Effector memory CD8-positive, alpha-beta T cell (primary cell): ENCODE measurements at regions not wholly inside any gene's neighbourhood (a gene's known extent, or its start where the extent isn't known, plus 50 kb on each side); places are given as distances from the start of the nearest gene placed in this dataset.
"Not testable (repeated sequence)": the region's sequence is repeated elsewhere in the genome, so short reads cannot be mapped to it uniquely, and the experiment has no call there.

ENCODE experiments used
- ATAC-seq: fragments of 150-1000 bp; cut with Tn5 transposase; replicated peaks from 2 replicates; pipeline ENCODE4 v1.10.0; 2021; ENCODE audit warnings: mild to moderate bottlenecking, moderate library complexity
- DNase-seq, 3 experiments: peaks; one replicate each; pipeline ENCODE4 v3.0.0; 2021
- H3K27ac Mint-ChIP-seq, 2 donors: one replicate each; pipeline ENCODE4 v1.8.0; 2022; ENCODE audit warnings: mild to moderate bottlenecking in 2 of 2, mixed read lengths in 2 of 2, moderate library complexity in 2 of 2
- H3K27me3 Mint-ChIP-seq, 2 donors: one replicate each; pipeline ENCODE4 v1.8.0; 2022; ENCODE audit warnings: mixed read lengths in 2 of 2
- H3K36me3 Mint-ChIP-seq: one replicate; pipeline ENCODE4 v1.8.0; 2022; ENCODE audit warnings: mild to moderate bottlenecking, moderate library complexity, mixed read lengths; ENCODE audit not compliant: insufficient read depth
- H3K4me1 Mint-ChIP-seq, 2 donors: one replicate each; pipeline ENCODE4 v1.8.0; 2022; ENCODE audit warnings: low read depth in 2 of 2, mixed read lengths in 2 of 2
- H3K4me3 Mint-ChIP-seq, 2 donors: one replicate each; pipeline ENCODE4 v1.8.0; 2022; ENCODE audit warnings: mild to moderate bottlenecking in 2 of 2, mixed read lengths in 2 of 2, moderate library complexity in 2 of 2
- H3K9me3 Mint-ChIP-seq, 2 donors: one replicate each; pipeline ENCODE4 v1.8.0; 2022; ENCODE audit warnings: mixed read lengths in 2 of 2

DNA sequence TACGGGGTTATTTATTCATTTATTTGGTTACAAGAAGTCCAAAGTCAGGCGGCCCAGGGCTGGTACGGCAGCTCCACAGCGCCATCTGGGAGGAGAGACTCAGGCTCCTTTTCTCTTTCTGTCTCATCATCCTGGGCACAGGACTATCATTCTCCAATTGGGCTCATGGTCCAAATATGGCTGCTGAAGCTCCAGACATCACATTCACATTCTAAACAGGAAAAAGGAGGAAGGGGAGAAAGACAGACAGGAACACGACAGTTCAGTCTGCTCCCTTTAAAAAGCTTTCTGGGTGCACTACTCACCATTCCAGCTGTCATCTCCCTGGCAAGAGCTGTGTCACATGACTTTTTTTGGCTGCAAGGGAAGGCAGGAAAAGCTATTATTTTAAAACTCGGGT is 74.4 kb upstream of the PDZD8 start:
- H3K27ac Mint-ChIP-seq, result no peak overlapping the region
- ATAC-seq (no peak), DNase-seq (no peak)
- peaks cover 66 to 74% of the 10 kb centered on the region in 2 donors for H3K27me3 Mint-ChIP-seq
- H3K4me3 Mint-ChIP-seq, result no peak overlapping the region
- H3K4me1 Mint-ChIP-seq, result peaks cover 0 to 5% of the 10 kb centered on the region in 2 donors
- peaks cover 15 to 26% of the 10 kb centered on the region in 2 donors for H3K9me3 Mint-ChIP-seq
- H3K36me3 Mint-ChIP-seq, result no peaks in the 10 kb centered on the region

DNA sequence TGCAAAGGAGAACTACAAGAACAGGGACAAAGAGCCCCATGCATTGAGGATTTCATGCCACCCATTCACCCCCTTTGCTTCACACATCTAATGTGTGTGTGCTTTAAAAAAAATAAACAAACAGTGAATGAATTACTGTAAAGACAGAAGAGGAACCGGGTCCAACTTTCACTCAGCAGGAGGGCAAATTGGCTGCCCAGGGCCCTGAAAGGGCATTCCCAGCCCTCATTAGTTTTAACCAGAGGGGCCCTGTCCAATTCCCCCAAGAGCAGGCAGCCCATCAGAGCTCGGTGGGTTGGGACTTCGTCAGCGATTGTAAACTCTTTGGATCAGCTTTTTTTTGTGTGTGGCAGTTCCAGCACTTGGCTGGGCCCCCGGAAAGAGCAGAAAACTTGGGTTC is 73.6 kb upstream of the PDZD8 start:
- H3K27me3 Mint-ChIP-seq, result peaks cover 59 to 68% of the 10 kb centered on the region in 2 donors
- H3K9me3 Mint-ChIP-seq, result peaks cover 15 to 26% of the 10 kb centered on the region in 2 donors
- DNase-seq (no peak), ATAC-seq (no peak)
- no peak overlapping the region for H3K4me3 Mint-ChIP-seq
- no peak overlapping the region for H3K27ac Mint-ChIP-seq
- H3K36me3 Mint-ChIP-seq, result no peaks in the 10 kb centered on the region
- no peaks in the 10 kb centered on the region for H3K4me1 Mint-ChIP-seq

DNA sequence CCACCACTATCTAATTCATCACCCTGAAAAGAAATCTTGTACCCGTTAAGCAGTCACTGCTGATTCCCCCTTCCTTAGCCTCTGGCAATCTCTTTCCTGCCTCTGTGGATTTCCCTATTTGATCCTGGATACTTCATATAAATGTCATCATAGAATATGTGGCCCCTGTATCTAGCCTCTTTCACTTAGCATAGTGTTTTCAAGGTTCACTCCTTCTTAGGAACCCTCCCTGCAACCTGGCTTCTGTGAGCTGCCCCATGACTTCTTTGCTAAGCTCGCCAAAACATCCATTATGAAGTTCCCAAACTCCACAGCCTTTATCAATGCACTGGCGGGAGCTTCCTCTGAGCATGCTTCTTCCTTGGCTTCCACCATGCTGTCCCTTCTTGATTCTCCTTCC is 70.8 kb upstream of the PDZD8 start:
- DNase-seq, result no peak
- Mint-ChIP-seq H3K36me3 (no peaks in the 10 kb centered on the region), H3K9me3 (peaks cover 11 to 26% of the 10 kb centered on the region in 2 donors), H3K4me3 (no peak overlapping the region), H3K4me1 (peaks cover 0 to 4% of the 10 kb centered on the region in 2 donors), H3K27me3 (peaks cover 52 to 72% of the 10 kb centered on the region in 2 donors), H3K27ac (no peak overlapping the region)
- no peak for ATAC-seq

DNA sequence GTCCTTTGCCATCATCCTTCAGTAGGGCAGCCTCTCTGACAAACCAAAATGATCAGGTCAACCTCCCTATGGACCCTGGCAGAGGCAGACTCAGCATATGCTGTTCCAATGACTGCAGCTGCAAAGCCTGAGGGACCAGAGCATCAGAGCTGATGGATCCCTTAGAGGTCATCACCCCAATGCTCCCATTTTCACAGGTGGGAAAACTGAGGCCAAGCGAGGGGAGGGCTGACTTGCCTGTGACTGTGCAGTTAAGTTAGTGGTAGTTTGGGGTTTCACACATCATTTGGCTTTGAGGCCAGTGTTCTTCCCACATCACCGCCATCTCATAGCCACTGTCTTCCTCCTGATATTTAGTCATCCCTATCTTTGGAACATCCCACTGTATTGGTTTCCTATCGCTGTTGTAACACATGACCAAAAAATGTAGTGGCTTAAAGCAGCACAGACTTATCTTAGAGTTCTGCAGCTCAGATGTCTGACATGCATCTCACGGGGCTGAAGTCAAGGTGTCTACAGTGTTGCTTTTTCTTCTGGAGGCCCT is 69.3 kb upstream of the PDZD8 start:
- H3K27ac Mint-ChIP-seq, result no peak overlapping the region
- DNase-seq (no peak), ATAC-seq (no peak)
- H3K27me3 Mint-ChIP-seq, result peaks cover 49 to 72% of the 10 kb centered on the region in 2 donors
- H3K36me3 Mint-ChIP-seq, result no peaks in the 10 kb centered on the region
- H3K9me3 Mint-ChIP-seq, result peaks cover 11 to 26% of the 10 kb centered on the region in 2 donors
- H3K4me1 Mint-ChIP-seq, result peaks cover 0 to 4% of the 10 kb centered on the region in 2 donors
- H3K4me3 Mint-ChIP-seq, result no peak overlapping the region

DNA sequence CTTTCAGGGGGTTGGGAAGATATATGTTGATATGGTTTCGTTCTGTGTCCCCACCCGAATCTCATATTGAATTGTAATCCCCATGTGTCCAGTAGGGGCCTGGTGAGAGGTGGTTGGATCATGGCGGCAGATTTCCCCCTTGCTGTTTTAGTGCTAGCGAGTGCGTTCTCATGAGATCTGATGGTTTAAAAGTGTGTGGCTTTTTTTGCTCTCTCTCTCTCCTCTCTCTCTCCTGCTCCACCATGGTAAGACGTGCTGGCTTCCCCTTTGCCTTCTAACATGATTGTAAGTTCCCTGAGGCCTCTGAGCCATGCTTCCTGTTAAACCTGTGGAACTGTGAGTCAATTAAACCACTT is 68.4 kb upstream of the PDZD8 start:
- H3K36me3 Mint-ChIP-seq, result no peaks in the 10 kb centered on the region
- peaks cover 0 to 4% of the 10 kb centered on the region in 2 donors for H3K4me1 Mint-ChIP-seq
- ATAC-seq (no peak), DNase-seq (no peak)
- H3K27ac Mint-ChIP-seq, result no peak overlapping the region
- H3K4me3 Mint-ChIP-seq, result no peak overlapping the region
- H3K9me3 Mint-ChIP-seq, result peaks cover 11 to 26% of the 10 kb centered on the region in 2 donors
- peaks cover 52 to 77% of the 10 kb centered on the region in 2 donors for H3K27me3 Mint-ChIP-seq

DNA sequence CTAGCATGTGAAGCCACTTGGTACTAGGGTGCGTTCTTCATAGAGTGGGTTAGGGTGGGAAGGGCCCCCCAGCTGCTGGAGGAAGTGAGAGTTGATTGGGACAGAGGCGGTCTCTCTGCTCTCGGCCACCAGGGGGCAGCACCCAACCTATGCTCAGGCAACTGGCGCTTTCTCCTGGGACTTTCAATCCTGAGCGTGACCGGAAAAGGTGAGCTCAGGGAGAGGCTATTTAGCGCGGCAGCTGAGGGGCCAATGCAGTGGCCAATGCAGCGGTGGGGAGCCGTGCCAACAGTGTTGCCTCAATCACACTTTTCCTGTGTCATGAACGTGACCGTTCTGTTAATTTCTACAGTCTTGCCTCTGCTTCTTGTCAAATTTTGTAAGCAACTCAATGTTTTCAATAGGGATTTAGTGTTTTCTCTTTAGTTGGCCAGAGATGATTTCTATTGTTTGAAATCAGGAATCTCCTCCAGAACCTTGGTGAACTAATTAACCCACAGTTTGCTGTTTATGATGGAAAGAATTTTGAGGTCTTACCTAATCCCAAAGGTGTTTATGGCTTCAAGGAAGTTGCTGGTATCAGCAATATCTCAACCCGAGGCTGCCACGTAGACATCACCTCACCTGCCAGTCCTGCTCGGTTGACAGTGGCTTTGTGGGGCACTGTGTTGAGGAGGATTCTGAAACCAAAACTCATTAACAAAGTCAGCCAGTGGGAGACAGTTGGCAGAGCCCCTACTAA is 67.9 kb upstream of the PDZD8 start:
- Mint-ChIP-seq H3K9me3 (peaks cover 11 to 26% of the 10 kb centered on the region in 2 donors), H3K4me1 (peaks cover 0 to 4% of the 10 kb centered on the region in 2 donors), H3K27me3 (peaks cover 54 to 77% of the 10 kb centered on the region in 2 donors), H3K4me3 (peak overlapping the region in 1 of 2 donors; percentile 46), H3K36me3 (no peaks in the 10 kb centered on the region), H3K27ac (no peak overlapping the region)
- ATAC-seq (peak; percentile 59), DNase-seq (peak; percentile 46 to 51 (median 46))

DNA sequence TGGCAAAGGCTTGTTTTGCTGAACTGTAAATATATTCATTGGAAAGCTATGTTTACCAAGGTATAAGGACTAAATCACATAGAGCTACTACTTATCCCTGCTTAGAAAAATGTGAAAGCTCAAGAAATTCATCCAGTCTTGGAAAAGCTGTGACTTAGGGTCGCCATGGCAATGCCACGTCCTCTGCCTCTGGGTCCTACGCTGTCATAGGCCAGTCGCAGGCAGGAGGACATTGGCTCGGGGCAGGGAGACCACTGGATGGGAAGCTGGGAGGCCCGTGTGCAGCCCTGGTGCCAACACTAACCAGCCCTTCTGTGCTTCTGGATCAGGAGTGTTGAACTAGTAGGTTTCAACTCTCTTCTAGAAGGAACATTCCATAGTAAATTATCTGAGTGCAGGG is 67.3 kb upstream of the PDZD8 start:
- ATAC-seq (no peak), DNase-seq (no peak)
- Mint-ChIP-seq H3K4me1 (peaks cover 0 to 4% of the 10 kb centered on the region in 2 donors), H3K36me3 (no peaks in the 10 kb centered on the region), H3K27ac (no peak overlapping the region), H3K4me3 (no peak overlapping the region), H3K27me3 (peaks cover 56 to 73% of the 10 kb centered on the region in 2 donors), H3K9me3 (peaks cover 11 to 26% of the 10 kb centered on the region in 2 donors)

DNA sequence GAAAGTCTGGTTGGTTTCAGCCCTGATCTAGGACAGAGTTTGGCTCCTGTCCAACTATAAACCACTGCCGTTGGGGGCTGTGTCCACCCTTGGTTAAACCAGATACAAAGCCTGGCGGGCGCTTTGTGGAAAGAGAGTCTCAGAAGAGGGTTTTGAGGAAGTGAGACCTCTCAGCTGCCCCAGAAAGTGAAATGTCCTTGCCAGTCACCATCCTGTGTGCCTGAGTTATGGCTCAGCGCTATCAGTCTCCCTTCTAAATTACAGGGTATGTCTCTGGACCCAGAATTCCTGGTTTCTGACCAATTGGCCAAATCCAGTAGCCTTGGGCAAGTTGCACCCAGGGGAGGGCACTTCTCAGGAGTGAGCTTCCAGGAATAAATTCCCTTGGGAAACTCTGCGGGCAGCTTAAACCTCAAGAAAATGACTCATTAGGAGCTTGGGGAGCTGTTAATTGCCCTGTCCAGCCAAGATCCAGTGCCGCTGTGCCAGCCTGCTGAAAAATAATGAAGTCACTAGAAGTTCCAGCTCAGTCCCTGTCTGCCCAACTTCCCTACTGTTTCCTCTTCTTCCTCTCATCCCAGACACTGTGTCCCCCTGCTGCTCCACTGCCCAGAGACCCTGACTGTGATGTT is 66.7 kb upstream of the PDZD8 start:
- H3K36me3 Mint-ChIP-seq, result no peaks in the 10 kb centered on the region
- no peak for ATAC-seq
- no peak overlapping the region for H3K27ac Mint-ChIP-seq
- no peak for DNase-seq
- peaks cover 10 to 21% of the 10 kb centered on the region in 2 donors for H3K9me3 Mint-ChIP-seq
- H3K4me1 Mint-ChIP-seq, result peaks cover 0 to 4% of the 10 kb centered on the region in 2 donors
- H3K4me3 Mint-ChIP-seq, result no peak overlapping the region
- peaks cover 50 to 70% of the 10 kb centered on the region in 2 donors for H3K27me3 Mint-ChIP-seq

DNA sequence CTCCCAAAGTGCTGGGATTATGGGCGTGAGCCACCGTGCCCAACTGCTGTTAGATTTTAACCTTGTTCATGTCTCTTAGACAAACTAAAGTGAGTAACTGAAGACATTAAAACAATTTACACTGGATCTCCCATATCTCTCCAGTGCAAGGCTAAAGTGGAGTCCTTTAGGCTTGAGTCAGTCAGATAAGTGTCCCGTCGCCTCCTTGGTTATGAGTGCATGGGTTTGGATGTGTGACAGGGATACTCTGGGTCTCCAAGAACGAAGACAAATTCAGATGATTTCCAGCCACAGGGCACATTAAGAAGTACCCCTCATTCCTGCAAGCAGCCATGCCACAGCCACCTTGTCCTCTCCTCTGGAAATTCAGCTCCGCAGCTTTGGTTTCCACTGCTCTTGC is 66.1 kb upstream of the PDZD8 start:
- peaks cover 0 to 4% of the 10 kb centered on the region in 2 donors for H3K4me1 Mint-ChIP-seq
- no peak overlapping the region for H3K4me3 Mint-ChIP-seq
- DNase-seq (no peak), ATAC-seq (no peak)
- H3K9me3 Mint-ChIP-seq, result peaks cover 8 to 15% of the 10 kb centered on the region in 2 donors
- H3K36me3 Mint-ChIP-seq, result no peaks in the 10 kb centered on the region
- no peak overlapping the region for H3K27ac Mint-ChIP-seq
- H3K27me3 Mint-ChIP-seq, result peaks cover 44 to 70% of the 10 kb centered on the region in 2 donors

DNA sequence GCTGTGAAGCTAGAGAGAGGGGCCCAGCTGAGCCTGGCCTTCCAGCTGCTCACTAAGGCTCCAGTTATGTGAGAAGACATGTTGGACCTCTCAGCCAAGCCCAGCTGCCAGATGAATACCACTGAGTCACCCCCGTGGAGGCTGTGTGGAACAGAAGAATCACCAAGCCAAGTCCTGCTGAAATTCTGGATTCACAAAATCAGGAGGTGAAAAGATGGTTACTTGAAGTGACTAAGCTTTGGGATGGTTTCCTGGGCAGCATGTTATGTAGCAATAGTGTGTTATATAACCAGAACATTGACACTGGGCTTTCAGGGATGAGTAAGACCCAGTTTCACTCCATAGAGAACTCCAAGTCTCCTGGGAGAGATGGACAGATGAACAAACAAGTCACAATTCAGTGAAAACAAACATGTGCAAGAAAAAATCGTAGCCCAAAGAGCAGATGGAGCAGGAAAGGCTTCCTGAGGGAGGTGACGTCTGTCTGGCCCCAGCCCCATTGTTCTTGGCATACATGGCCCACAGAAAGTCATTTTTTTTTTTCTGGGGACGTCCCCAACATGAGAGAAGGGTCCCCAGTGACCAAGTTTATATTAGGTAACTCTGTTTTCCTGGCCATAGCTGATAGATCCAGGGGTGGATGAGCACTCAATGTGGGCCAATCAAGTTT is 64.1 kb upstream of the PDZD8 start:
- Mint-ChIP-seq H3K9me3 (no peaks in the 10 kb centered on the region), H3K27me3 (peaks cover 37 to 63% of the 10 kb centered on the region in 2 donors), H3K27ac (no peak overlapping the region), H3K4me3 (no peak overlapping the region), H3K36me3 (no peaks in the 10 kb centered on the region), H3K4me1 (peaks cover 0 to 4% of the 10 kb centered on the region in 2 donors)
- no peak for ATAC-seq
- no peak for DNase-seq

DNA sequence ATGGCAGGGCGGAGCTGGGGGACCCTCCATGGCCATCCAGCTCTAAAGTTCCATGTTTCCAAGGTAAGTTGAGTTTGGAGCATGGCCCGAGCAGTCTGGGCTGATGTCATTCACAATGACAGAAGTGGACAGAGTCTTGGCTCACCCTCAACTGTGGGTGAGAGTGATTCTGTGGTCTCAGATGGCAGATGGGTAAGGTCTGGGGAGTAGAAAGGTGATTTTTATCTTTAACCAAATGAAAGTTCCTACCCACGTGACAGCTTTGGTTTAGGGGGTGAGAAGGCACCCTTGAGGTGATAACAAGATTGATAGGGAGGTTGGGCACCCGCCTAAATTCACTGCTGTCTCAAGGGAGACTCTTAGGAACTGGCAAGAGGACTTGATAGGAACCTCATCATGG is 57.6 kb upstream of the PDZD8 start:
- H3K27me3 Mint-ChIP-seq, result peaks cover 37 to 49% of the 10 kb centered on the region in 2 donors
- H3K9me3 Mint-ChIP-seq, result no peaks in the 10 kb centered on the region
- DNase-seq (no peak), ATAC-seq (no peak)
- no peak overlapping the region for H3K4me3 Mint-ChIP-seq
- peaks cover 0 to 2% of the 10 kb centered on the region in 2 donors for H3K4me1 Mint-ChIP-seq
- H3K27ac Mint-ChIP-seq, result no peak overlapping the region
- H3K36me3 Mint-ChIP-seq, result no peaks in the 10 kb centered on the region

DNA sequence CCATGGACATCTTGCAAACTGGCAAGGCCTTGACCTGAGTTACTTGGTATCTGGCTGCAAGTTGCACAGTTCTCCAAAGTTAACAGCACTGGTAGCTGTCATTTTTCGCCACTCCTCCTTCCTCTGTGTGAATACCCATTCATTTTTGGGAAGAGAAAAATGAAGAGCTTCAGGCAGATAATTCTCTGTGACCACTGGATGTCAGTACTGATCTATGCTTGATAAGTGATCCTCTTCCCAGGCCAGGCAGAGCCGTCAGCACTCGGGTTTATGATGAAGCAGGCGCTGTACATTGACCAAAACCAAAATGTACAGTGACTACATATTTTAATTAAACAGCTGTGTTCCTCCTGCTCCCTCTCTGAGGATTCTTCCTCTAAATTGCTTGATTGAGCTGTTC is 55.9 kb upstream of the PDZD8 start:
- Mint-ChIP-seq H3K9me3 (no peaks in the 10 kb centered on the region), H3K27ac (no peak overlapping the region), H3K4me1 (peaks cover 0 to 2% of the 10 kb centered on the region in 2 donors), H3K4me3 (no peak overlapping the region), H3K27me3 (peaks cover 35 to 39% of the 10 kb centered on the region in 2 donors), H3K36me3 (no peaks in the 10 kb centered on the region)
- DNase-seq, result no peak
- ATAC-seq, result no peak

DNA sequence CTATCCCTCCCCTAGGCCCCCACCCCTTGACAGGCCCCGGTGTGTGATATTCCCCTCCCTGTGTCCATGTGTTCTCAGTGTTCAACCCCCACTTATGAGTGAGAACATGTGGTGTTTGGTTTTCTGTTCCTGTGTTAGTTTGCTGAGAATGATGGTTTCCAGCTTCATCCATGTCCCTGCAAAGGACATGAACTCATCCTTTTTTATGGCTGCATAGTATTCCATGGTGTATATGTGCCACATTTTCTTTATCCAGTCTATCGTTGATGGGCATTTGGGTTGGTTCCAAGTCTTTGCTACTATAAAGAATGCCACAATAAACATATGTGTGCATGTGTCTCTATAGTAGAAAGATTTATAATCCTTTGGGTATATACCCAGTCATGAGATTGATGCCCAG is 55.3 kb upstream of the PDZD8 start:
- DNase-seq, result not testable (repeated sequence)

More for the DNA sequence above, 55.3 kb upstream of the PDZD8 start:
- not testable (repeated sequence) for H3K9me3 Mint-ChIP-seq, H3K4me1 Mint-ChIP-seq, H3K27ac Mint-ChIP-seq, ATAC-seq, H3K4me3 Mint-ChIP-seq, H3K36me3 Mint-ChIP-seq
- H3K27me3 Mint-ChIP-seq, result peaks cover 35 to 37% of the 10 kb centered on the region in 2 donors
